ENCODE measurements at regions not wholly inside any gene's neighbourhood (a gene's known extent, or its start where the extent isn't known, plus 50 kb on each side); places are given as distances from the start of the nearest gene placed in this dataset.
"Not testable (repeated sequence)": the region's sequence is repeated elsewhere in the genome, so short reads cannot be mapped to it uniquely, and the experiment has no call there.

- DNase-seq (ENCODE audit: low read depth) = no peak
Observed at GRCh38 chr12:66774929-66775328, 96.1 kb upstream of the GRIP1 start.

DNA sequence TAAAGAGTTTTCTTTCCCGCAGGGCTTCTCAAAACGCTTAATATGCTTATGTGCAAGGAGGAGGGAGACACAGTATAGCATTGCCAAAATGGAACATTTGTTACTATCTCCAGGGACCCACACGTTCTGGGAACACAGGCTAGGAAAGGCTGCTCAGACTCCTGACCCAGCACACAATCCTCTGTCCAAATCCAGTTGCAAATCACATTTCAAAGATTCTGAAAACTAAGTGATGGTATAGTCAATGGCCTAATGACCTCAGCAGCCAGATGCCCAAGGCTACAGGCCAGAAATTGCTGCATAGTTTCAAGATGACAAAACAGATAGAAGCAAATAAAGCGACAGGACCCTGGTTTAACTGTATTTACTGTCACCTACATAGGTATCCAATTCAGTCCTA, 97.0 kb upstream of the GRIP1 start:
- no peak for DNase-seq (ENCODE audit: low read depth)

DNA sequence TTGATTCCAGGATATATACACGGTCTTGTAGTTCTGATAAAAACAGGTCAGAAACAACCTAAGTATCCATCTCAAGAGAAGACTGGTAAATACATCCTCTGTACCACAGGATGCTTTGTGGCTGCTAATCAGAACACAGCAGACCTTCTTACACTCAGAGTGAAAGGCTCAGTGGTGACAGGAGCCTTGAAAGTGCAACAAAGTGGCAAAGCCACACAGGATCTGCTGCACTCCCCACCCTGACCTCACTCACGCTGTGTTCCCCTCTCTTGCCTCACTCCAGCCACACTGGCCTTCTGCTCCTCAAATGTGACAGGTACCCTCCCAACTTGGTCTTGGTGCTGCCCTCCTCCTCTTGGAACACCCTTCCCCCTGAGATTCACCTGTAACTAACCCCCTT, 98.1 kb upstream of the GRIP1 start:
- DNase-seq (ENCODE audit: low read depth) = no peak

- DNase-seq (ENCODE audit: low read depth) = no peak
Observed at GRCh38 chr12:66779466-66779865, 100.6 kb upstream of the GRIP1 start.

DNA sequence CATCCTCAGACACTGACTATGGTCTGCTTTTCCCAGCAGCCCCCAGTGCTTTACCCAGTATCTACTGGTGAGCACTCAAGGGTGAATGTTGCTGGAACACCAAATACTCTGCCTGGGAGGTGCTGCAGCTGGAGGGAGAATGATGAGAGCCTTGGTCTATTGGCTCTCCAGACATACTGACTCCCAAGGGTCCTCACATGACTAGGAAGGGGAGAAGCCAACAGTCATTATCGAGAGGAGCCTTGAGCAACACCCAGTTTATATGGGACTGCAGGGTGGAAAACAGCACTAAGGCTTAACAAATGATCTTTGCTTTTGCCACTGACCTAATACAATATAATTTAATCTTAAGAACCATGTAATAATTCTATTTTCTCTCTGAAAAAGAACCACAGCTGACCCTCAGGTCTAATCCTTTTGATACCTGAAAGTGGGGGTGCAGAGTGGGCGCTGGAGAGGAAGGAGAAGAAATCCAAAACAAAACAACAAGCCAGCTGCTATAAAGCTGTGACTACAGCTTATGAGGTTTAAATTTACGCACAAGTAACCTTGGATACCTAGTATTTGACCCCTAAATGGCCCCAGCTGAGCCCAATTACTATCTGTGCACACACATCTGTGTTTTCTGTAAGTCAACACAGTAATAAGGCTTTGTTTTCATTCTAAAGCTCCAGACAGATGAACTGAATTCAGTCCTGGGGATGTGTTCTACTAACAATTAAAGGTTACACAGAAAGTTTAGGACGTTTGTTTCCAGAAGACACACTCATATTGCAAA, 107.8 kb upstream of the GRIP1 start:
- no peak for DNase-seq (ENCODE audit: low read depth)

DNA sequence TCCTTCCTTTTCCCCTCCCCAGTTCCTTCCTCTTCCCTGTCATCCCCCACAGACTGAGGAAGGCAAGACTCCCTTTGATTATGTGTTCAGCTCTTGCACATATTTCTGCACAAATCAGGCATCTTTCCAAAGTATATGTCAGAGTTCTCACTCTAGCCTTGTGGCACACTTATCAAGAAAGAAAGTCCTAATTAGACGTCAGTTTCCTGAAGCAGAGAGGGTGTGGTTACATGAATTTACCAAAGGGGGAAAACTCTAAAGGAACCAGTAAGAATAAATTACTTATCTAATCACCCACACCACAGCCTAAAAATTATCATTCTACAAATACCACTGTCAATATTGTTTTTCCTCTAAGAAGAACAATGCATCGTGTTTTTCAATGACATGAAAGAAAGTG, 120.7 kb upstream of the GRIP1 start:
- no peak for DNase-seq (ENCODE audit: low read depth)

- no peak for DNase-seq (ENCODE audit: low read depth)
Observed at GRCh38 chr12:66800046-66800445, 121.2 kb upstream of the GRIP1 start.

DNA sequence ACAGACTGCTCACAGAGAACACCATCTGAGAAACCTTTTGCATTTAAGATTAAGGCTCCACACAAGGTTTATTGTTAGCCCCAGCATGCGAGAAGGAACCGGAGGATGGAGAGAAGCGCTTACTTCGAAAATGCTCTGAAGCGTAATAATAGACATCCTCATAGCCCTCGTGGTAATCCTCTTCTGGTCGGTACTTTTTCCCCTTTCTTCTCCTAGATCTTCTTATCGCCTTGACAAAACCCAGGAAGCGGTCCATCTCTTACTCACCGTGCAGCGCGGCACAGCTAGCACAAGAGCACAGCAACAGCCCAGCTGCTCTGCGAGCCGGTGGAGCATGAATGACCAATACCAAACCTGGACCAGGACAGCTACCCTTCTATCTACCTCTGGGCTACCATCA, 125.1 kb upstream of the GRIP1 start:
- no peak for DNase-seq (ENCODE audit: low read depth)

DNA sequence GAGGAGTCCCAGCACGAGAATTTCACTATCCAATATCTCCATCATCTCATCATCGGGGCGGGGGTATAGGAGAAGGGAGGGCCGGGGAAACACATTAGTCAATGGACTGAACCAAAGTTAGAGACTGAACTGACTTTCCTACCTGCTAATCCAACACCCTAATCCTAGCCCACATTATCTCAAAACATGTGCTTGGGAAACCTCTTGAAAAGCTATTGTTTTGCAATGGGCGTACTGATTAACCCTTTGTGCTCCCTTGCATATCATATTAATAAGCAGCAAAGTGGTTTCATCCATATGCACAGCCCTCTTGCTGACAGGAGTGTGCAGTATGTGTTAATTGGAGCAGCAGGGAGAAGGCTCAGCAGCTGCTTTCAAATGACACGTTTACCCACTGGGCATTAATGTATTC, 125.7 kb upstream of the GRIP1 start:
- DNase-seq (ENCODE audit: low read depth) = no peak

DNA sequence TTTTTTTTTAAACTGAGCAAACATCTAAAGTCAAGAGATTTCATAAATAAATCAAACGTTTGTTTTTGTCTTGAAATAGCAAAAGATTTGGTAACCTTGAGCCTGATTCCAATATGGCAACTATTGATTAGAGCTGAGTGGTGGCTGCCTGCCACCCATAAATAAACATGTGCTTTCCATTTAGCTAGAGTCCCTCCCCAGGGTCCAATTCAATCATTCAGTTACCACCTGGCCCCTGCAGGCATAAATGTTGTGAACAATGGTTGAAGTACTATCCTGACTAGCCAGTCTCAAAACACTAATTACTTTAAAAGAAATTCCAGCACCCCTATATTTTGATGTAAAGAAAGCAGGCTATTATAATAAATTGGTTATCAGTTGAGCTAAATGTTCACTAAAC, 129.7 kb upstream of the GRIP1 start:
- DNase-seq (ENCODE audit: low read depth) = no peak

- DNase-seq (ENCODE audit: low read depth) = peak; percentile 2
Observed at GRCh38 chr12:66813137-66813892, 134.4 kb upstream of the GRIP1 start.

- DNase-seq (ENCODE audit: low read depth) = no peak
Observed at GRCh38 chr12:66819587-66819986, 140.7 kb upstream of the GRIP1 start.

- DNase-seq (ENCODE audit: low read depth) = no peak
Observed at GRCh38 chr12:66822961-66823360, 144.1 kb upstream of the GRIP1 start.

GRCh38 chr12:66823857-66824570, 145.1 kb upstream of the GRIP1 start:
- DNase-seq (ENCODE audit: low read depth) = peak; percentile 46

- not testable (repeated sequence) for DNase-seq (ENCODE audit: low read depth)
Observed at GRCh38 chr12:66825921-66826320, 147.0 kb upstream of the GRIP1 start.

GRCh38 chr12:66829660-66830325, 150.9 kb upstream of the GRIP1 start:
- DNase-seq (ENCODE audit: low read depth) = no peak

GRCh38 chr12:66831495-66831894, 152.6 kb upstream of the GRIP1 start:
- no peak for DNase-seq (ENCODE audit: low read depth)

DNA sequence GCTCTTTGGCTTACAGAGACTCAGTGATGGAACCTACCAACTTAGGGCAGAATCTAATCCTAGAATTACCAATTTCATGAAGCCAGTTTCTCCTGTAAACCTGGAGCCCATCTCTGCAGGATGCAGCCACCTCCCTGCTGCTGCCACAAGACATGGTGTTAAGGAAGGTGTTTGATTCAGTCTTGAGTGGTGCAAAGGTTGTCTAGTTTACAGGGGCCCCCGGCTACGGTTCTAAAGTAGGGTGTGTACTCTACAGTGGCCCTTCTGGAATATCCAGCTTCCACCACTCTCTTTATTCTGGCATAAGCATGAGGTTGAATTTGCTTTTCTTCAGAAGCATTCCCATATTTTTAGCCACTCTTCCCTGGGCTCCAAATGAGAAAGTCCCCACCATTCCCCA, 154.1 kb upstream of the GRIP1 start:
- DNase-seq (ENCODE audit: low read depth) = no peak

GRCh38 chr12:66836623-66837310, 157.9 kb upstream of the GRIP1 start:
- no peak for DNase-seq (ENCODE audit: low read depth)

GRCh38 chr12:66837311-66837627, 158.4 kb upstream of the GRIP1 start:
- DNase-seq (ENCODE audit: low read depth) = no peak

DNA sequence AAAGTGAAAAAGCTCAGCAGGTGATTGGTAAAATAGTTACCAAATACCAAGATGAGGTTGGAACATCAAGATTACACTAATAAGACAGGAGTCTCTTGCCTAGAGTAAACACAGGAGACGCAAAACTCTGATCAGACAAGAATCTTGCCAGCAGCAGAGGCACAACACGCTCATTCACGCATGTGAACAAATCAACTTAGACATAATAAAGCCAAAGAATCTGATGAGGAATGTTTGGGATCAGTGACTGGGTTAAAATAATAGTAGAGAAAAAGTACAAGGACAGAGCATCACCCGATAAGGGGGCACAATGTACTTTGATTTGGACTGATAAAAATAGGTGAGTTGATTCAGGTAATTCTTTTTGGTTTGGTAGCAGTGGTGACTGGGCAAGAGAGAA, 159.5 kb upstream of the GRIP1 start:
- DNase-seq (ENCODE audit: low read depth) = no peak
